Stimulated activated CD4-positive, alpha-beta T cell treated with anti-CD3 and anti-CD28 coated beads, Interleukin-2, amount 100 ng/mL, for 24 hours (primary cell): ENCODE measurements at regions not wholly inside any gene's neighbourhood (a gene's known extent, or its start where the extent isn't known, plus 50 kb on each side); places are given as distances from the start of the nearest gene placed in this dataset.
A peak's percentile ranks its signal among the peaks of the same experiment; 100 is the strongest.

ENCODE experiments used
- DNase-seq, 2 donors: peaks; one replicate each; pipeline ENCODE4 v3.0.0-alpha.2; 2020

- no peak for DNase-seq
Observed at GRCh38 chr21:36555199-36555800, 75.4 kb upstream of the CLDN14 start.

- no peak for DNase-seq
Observed at GRCh38 chr21:36557316-36557715, 77.4 kb upstream of the CLDN14 start.

DNA sequence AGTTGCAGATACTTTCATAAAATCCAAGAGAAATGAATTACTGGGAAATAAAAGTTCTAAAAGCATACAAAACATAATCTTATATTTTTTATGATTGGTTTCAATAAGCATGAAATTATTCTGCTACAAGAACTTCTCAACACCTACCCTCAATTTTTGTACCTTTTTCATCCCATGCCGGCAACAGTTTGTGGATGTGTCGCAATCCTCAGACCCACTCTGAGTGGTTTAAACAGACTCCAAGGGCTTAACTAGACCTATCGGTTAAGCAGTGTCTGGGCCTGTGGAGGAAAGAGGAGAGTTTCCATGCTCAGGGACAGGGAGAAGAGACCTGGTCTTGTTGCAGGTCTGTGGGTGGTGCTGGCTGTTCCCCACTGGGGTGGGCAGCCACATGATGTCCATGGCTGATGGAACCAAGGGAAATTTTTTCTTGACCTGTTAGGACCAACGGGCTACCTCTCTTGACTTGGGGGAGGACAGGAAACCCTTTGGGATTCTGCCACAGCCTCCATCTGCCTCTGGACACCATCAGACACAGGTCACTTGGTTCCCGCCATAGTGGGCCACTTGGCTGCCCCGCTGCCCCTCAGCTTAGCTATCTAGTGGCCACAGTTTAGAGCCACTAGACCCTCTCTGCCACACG, 81.1 kb upstream of the CLDN14 start:
- no peak for DNase-seq

- no peak for DNase-seq
Observed at GRCh38 chr21:36563341-36563926, 83.5 kb upstream of the CLDN14 start.

DNA sequence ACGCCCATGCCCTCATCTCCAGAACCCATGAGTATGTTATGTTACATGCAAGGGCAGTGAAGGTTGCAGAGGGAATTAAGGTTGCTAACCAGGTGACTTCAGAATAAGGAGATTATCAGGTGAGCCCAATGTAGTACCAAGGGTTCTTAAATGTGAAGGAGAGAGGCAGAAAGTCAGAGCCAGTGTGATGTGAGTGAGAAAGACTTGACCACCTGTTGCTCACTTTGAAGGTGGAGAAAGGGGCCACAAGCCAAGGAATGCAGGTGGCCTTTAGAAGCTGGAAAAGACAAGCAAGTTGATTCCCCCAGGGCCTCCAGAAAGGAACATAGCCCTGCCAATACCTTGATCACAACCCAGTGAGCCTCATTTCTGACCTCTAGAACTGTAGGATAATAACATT, 84.7 kb upstream of the CLDN14 start:
- DNase-seq, result no peak

GRCh38 chr21:36565540-36565939, 85.6 kb upstream of the CLDN14 start:
- DNase-seq, result no peak

DNA sequence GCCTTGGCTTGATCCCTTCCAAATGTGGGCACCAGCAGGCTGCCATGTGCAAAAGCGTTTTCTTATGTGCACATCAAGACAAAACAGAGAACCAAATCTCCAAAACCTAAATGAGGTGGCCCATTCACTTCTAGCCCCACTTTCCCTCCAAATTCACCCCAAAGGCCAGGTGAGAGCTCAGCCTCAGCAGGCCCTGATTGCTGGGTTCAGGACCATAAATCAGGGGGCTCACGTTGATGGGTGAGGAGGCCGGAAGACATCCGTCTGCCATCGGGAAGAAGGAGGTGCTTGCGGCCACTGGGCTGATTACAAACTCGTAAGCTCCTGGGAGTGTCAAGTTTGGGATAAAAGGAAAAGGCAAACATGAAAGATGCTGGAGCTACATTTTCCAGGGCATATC, 86.7 kb upstream of the CLDN14 start:
- no peak for DNase-seq

DNA sequence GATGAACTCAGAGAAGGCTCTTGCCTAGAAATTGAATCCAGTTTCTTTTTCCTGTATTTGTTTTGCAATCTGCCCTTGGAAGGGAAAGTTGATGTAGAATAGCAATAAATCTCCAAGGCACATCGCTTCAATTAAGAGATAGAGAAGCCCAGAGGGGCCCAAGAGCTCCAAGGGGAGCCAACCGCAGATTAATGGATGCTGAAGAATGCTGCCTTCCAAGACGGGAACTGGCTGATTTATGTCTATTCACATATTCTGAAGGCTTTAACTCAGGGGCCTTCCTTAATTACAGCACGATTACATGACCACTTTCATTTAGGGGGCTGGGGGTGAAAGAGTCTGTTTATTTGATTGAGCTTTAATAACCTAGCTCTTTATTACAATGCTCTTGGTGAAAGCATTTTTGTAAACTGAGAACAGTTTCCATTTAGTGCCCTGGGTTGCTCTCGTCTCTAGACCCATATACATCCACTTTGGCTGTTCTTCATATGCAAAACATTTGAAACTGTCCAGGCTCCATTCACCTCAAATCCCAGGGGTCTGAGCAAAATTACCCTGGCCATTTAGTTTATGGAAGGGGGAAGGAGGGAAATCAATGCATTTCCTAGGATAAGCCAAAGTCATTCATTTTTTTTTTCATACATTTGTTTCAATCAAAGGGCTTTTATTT, 87.4 kb upstream of the CLDN14 start:
- DNase-seq, result no peak

- no peak for DNase-seq
Observed at GRCh38 chr21:36569511-36569910, 89.6 kb upstream of the CLDN14 start.

DNA sequence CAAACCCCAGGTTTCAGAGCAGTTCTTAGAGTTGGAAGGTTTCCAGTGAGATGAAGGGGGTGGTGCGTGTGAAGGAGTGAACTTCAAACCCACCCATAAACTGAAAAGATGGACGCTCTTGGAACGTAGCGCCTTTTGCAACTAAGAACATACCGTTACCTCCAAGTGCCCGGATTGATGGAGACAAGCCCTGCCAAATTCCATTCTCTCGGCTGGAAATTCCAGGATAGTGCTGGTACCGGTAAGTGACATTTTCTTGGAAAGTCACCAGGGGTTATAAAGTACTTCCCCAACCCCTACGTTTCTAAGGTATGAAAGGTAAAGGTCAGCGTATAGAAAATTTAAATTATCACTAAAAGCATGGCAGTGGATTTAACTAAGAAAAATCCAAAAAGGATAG, 91.6 kb upstream of the CLDN14 start:
- no peak for DNase-seq

DNA sequence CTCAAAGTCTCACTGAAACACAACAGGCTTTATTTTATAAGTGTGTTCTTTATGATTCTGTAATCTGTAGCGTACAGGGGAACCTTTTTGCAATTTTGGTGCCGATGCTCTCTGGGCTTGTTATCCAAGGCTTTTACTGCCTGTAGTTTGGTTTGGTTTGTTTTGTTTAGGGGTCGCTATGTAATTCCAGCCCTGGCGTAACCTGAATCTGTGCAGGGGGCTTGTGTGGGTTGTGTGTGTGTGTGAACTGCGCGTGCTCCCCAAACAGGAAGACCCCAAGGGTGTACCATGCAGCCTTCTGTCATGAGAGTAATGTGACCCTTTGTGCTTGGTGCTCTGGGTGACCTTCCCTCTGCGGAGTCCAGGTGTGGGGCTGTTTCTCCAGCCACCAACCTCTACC, 92.1 kb upstream of the CLDN14 start:
- DNase-seq, result no peak

DNA sequence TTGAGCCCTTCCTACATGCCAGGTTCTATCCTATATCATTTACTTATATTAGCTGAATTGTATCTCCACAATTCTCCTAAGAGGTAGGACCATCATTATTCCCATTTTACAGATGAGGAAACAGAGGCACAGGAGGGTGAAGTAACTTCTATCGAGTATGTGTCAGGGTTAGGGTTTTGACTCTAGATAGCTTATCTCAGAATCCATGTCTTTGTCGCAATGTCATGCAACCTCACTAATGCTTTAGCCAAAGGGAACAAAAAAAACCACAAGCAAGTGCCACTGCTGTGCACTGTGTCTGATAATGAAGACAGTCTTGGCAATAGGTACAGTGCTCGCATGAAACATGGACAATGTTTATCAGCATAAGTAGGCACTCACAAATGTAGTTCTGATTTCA, 95.4 kb upstream of the CLDN14 start:
- no peak for DNase-seq

DNA sequence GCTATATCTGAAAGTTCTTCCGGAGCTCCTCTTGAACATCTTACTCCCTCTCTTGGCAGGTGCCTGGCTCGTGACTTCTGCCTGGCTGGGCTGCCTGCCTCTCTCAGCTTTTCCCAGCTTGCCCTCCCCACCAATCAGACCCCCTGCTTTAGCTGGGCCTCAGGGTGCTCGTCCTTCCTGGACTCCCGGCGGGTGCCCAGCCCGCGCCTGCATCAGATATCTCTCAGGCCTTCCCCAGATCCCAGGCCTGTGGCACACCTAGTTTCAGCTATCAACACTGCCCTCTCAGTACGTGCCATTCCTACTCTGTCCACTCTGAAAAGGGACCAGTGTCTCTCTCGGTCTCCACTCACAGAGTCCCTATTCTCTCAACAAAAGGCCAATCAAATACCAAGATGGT, 96.5 kb upstream of the CLDN14 start:
- DNase-seq, result no peak

DNA sequence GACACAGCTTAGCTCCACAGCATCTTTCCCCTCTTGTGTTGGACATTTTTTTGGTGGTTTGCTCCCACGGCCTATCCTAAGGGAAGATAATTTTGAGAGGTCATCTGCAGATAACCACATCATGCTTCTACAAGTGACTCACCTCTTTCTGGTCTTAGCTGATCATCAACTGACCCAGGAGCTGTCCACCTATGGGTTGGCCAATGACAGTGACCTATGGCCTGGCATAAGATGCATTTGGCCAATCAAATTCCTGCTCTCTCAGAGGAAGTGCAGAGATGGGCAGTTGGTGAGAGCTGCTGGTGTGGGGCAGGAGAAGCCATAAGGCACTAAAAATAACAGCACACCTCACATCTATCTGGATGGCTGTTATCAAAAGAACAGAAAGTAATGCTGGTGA, 100.0 kb upstream of the CLDN14 start:
- DNase-seq, result no peak

GRCh38 chr21:36582271-36582670, 102.3 kb upstream of the CLDN14 start:
- DNase-seq, result no peak

GRCh38 chr21:36583591-36583990, 103.7 kb upstream of the CLDN14 start:
- no peak for DNase-seq

- no peak for DNase-seq
Observed at GRCh38 chr21:36584980-36585940, 105.3 kb upstream of the CLDN14 start.

GRCh38 chr21:36587388-36587787, 107.5 kb upstream of the CLDN14 start:
- DNase-seq, result no peak

- DNase-seq, result peak in 1 of 2 donors; percentile 46
Observed at GRCh38 chr21:36589352-36589971, 109.5 kb upstream of the SIM2 start.

- no peak for DNase-seq
Observed at GRCh38 chr21:36591326-36591970, 107.5 kb upstream of the SIM2 start.

DNA sequence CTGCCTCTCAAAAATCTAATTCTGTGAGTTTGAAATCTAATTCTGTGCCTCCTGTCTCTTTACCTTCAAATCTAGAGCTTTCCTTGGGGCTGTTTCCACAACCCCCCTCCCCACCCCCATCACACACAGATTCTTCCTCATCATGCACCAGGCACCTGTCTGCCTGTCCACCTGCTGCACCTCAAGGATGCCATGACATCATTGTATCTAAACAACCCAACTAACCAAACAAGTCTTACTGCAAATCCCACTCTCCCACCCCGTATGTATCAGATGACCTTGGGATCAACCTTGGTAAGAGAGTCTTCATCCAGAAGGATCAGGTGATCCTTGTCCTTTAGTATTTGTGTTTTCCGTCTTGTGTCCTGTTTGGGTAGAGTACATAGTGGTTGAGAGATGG, 102.7 kb upstream of the SIM2 start:
- no peak for DNase-seq

GRCh38 chr21:36601362-36601761, 97.6 kb upstream of the SIM2 start:
- DNase-seq, result no peak
